GM12892 (cell line): ENCODE measurements at regions not wholly inside any gene's neighbourhood (a gene's known extent, or its start where the extent isn't known, plus 50 kb on each side); places are given as distances from the start of the nearest gene placed in this dataset.
A peak's percentile ranks its signal among the peaks of the same experiment; 100 is the strongest.

Experiments used
- DNase-seq: peaks from one replicate; pipeline ENCODE4 v3.0.0; 2011; ENCODE audit not compliant: insufficient read length
- FAIRE-seq: peaks from 2 replicates; lab custom pipeline; 2011; peaks lifted over from hg19 to GRCh38; lab: Jason Lieb, UNC
- POLR2A ChIP-seq: IDR thresholded peaks from 2 replicates; pipeline ENCODE4 v1.6.1; 2011; ENCODE audit warnings: low read depth, low read length, control low read depth
- POLR2AphosphoS5 ChIP-seq: IDR thresholded peaks from 2 replicates; pipeline ENCODE4 v1.6.1; 2011; ENCODE audit warnings: low read depth, low read length, control low read depth
- TAF1 ChIP-seq: IDR thresholded peaks from 2 replicates; pipeline ENCODE4 v1.6.1; 2011; ENCODE audit warnings: low read depth, mild to moderate bottlenecking, control low read depth, low read length, borderline replicate concordance

- DNase-seq (no peak), FAIRE-seq (peak; percentile 14)
- no peak for TF ChIP-seq TAF1
These were observed 304.7 kb upstream of the POU5F2 start for GRCh38 chr5:94045839-94046782.

DNA sequence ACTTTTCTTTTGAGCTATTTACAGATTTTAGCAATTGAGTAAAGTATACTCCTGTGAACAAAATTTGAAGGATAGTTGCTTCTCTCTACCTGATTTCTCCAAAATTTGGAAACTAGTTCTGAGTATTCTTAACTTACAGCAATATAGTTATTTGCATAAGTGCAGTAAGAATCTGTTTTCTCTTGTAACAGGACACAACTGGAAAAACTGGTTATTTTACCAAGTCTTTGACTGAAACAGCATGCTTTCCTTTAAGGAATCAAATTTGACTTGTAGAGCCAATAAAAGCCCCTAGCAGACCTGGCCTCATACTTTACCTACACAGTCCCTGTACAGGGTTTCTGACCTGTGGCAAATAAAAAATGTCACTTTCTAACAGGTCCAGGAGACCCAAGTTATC, 301.9 kb upstream of the POU5F2 start:
- FAIRE-seq (no peak), DNase-seq (no peak)
- TF ChIP-seq POLR2A (no peak), POLR2AphosphoS5 (no peak), TAF1 (no peak)

- no peak for FAIRE-seq
These were observed 299.3 kb upstream of the POU5F2 start for GRCh38 chr5:94040591-94041148.

GRCh38 chr5:94039101-94039500, 297.7 kb upstream of the POU5F2 start:
- no peak for FAIRE-seq
- TF ChIP-seq POLR2A (no peak), TAF1 (no peak), POLR2AphosphoS5 (no peak)
- DNase-seq, result no peak

More at GRCh38 chr5:94040591-94041148, 299.3 kb upstream of the POU5F2 start:
- TF ChIP-seq POLR2A (no peak), POLR2AphosphoS5 (no peak), TAF1 (no peak)
- DNase-seq, result no peak

DNA sequence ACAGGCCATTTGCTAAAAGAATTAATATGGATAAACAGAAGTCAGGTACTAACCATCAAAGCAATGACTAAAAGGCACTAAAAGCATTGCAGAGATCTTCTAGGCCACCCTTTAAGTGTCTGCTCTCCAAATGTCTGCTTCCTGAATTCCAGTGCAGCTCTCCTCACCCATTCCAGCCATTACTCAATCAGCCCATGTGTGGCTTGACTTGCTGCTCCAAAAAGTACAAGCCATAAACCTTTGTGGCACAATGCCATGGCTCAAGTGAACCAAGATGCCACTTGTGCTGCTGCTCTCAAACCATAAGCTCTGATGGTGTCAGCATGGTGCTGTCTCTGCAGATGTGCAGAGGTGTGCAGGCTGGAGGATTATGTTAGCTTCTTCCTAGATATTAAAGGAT, 290.2 kb upstream of the POU5F2 start:
- DNase-seq (no peak), FAIRE-seq (no peak)
- TF ChIP-seq TAF1 (no peak), POLR2AphosphoS5 (no peak), POLR2A (no peak)

DNA sequence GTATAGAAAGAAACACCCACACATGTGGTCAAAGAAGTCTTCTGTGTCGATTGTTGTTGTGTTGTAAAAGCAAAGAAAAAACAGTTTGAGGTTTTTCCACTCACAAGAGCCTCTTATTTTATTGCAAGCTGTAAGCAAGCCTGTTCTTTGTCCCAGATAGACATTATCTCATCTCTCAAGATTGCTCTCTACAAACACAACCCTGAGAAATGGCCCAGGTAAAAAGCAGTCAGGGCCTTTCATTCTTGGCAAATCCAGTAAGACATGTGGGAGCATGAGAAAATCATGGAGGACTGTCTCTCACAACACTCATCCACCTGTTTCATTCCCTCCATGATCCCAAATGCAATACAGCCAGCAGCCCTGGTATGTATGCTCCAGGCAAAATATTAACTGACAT, 286.6 kb upstream of the POU5F2 start:
- no peak for FAIRE-seq
- DNase-seq, result no peak
- TF ChIP-seq POLR2A (no peak), POLR2AphosphoS5 (no peak), TAF1 (no peak)

DNA sequence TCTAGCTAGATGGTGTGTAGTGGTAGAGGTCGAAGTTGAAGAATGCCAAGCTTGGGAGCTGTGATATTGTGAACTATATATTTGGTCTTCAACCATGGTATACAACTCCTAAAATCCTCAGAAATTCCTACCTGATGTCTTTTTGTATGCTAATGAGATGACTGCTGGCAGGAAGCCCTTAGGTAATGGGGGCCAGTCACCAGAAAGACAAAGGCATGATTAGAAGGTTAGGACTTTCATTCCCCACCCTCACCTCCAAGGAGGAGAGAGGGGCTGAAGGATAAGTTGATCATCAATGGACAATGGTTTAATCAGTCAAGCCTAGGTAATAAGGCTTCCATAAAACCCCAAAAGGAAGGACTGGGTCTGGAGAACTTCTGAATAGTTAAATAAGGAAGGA, 285.7 kb upstream of the POU5F2 start:
- DNase-seq (no peak), FAIRE-seq (no peak)
- TF ChIP-seq POLR2AphosphoS5 (no peak), TAF1 (no peak), POLR2A (no peak)

DNA sequence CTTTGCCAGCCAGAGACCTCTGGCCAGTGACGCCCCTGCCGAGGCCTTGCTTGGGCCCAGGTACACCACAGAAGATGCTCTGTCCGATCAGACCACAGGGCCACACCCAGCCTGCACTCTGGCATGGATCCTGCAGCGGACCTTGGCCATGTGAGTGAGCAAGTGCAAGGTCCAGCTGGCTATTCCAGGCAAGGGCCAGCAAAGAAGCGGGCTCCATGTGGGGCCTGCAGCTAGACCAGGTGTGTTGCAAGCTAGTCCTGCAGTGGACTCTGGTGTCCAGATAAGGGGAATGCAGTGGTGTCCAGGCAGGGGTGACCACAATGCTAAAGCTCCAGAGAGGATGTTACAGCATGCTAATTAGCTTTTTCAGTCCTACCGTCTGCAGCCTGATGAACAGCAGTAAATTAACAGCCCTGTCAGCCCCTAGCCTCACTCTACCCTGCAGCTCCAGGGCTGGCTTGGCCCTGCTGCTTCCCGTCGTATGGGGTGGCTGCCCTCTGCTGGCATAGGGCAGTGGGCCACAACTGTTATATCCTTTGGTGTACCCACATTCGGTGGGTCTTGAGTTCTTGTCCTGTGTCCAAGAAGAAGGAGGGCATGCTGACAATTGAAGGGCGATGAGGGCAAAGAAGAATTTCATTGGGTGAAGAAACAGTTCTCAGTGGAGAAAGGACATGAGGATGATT, 284.5 kb upstream of the POU5F2 start:
- FAIRE-seq, result no peak
- TF ChIP-seq POLR2AphosphoS5, result no peak
- TF ChIP-seq TAF1, result no peak
- TF ChIP-seq POLR2A, result no peak

DNA sequence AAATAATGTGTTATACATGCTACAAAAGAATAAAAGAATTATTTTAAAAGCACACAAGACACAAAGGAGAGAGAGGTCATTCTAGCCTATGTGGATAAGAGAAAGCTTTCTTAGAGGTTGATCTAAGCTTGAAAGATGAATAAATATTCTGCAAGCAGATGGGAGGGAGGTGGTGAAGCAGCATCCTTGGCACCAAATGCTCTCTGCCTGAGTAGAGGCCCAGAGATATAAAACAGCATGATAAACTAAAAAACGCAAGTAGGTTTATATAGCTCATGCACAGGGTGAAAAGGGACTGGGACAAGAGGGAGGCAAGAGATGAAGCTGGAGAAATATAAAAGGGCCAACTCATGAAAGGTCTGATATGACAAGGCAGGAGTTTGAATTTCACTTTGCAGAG, 283.2 kb upstream of the POU5F2 start:
- DNase-seq (no peak), FAIRE-seq (no peak)
- TF ChIP-seq TAF1 (no peak), POLR2A (no peak), POLR2AphosphoS5 (no peak)

More for the DNA sequence above, 284.5 kb upstream of the POU5F2 start:
- no peak for DNase-seq

GRCh38 chr5:94024101-94024500, 282.7 kb upstream of the POU5F2 start:
- no peak for FAIRE-seq
- no peak for TF ChIP-seq TAF1
- TF ChIP-seq POLR2A, result no peak
- TF ChIP-seq POLR2AphosphoS5, result no peak
- no peak for DNase-seq

- TF ChIP-seq TAF1 (no peak), POLR2AphosphoS5 (no peak), POLR2A (no peak)
- FAIRE-seq (no peak), DNase-seq (no peak)
These were observed 279.8 kb upstream of the POU5F2 start for GRCh38 chr5:94021246-94021645.

GRCh38 chr5:94017579-94017978, 276.2 kb upstream of the POU5F2 start:
- FAIRE-seq (no peak), DNase-seq (no peak)
- TF ChIP-seq TAF1, result no peak
- TF ChIP-seq POLR2A, result no peak
- no peak for TF ChIP-seq POLR2AphosphoS5
